IPS DF 6.9 (cell line): ENCODE measurements at regions not wholly inside any gene's neighbourhood (a gene's known extent, or its start where the extent isn't known, plus 50 kb on each side); places are given as distances from the start of the nearest gene placed in this dataset.
"Not testable (repeated sequence)": the region's sequence is repeated elsewhere in the genome, so short reads cannot be mapped to it uniquely, and the experiment has no call there.

Source experiments
- DNase-seq: peaks from one replicate; pipeline ENCODE4 v3.0.0-alpha.2; 2013; ENCODE audit warnings: low read depth, low spot score
- H3K27ac ChIP-seq: one replicate; pipeline ENCODE4 v1.5.1; 2013; ENCODE audit warnings: low read length, control low read depth
- H3K27me3 ChIP-seq: 2 replicates; pipeline ENCODE4 v1.6.1; 2013; ENCODE audit warnings: mild to moderate bottlenecking, low read length; ENCODE audit not compliant: control insufficient read depth, insufficient read depth
- H3K36me3 ChIP-seq: 2 replicates; pipeline ENCODE4 v1.6.1; 2013; ENCODE audit warnings: low read length; ENCODE audit not compliant: control insufficient read depth, insufficient read depth
- H3K4me1 ChIP-seq: 2 replicates; pipeline ENCODE4 v1.6.1; 2013; ENCODE audit warnings: low read length; ENCODE audit not compliant: control insufficient read depth, insufficient read depth
- H3K4me3 ChIP-seq: 2 replicates; pipeline ENCODE4 v1.5.1; 2013; ENCODE audit warnings: mild to moderate bottlenecking, low read length
- H3K9me3 ChIP-seq: 2 replicates; pipeline ENCODE4 v1.6.1; 2013; ENCODE audit warnings: low read length, inconsistent platforms; ENCODE audit not compliant: control insufficient read depth, insufficient read depth
- WGBS: extraction: QIAGEN DNeasy Blood & Tissue Kit; methylation state at CpG from one replicate; pipeline ENCODE4 v1.1.7; 2013; ENCODE audit warnings: mixed read lengths, missing lambda C conversion rate; ENCODE audit not compliant: insufficient read length, insufficient coverage; 5-methylcytosine and 5-hydroxymethylcytosine counted together

GRCh38 chr12:25802143-25802542 is 156.3 kb upstream of the RASSF8 start:
- Histone ChIP-seq H3K4me1 (no peaks in the 10 kb centered on the region), H3K27me3 (no peaks in the 10 kb centered on the region), H3K4me3 (no peak overlapping the region), H3K9me3 (no peaks in the 10 kb centered on the region), H3K36me3 (no peaks in the 10 kb centered on the region), H3K27ac (no peak overlapping the region)
- no peak for DNase-seq

- not testable (repeated sequence) for H3K36me3 ChIP-seq, H3K9me3 ChIP-seq, H3K4me1 ChIP-seq, H3K27me3 ChIP-seq, DNase-seq, H3K27ac ChIP-seq, H3K4me3 ChIP-seq
- WGBS = no CpG with 5 or more reads among the region's 13 CpGs
Measured at GRCh38 chr12:25803029-25803664, 155.3 kb upstream of the RASSF8 start.

- WGBS = no CpG with 5 or more reads among the region's 4 CpGs
- not testable (repeated sequence) for H3K4me1 ChIP-seq
Measured at GRCh38 chr12:25804286-25804685, 154.2 kb upstream of the RASSF8 start.

GRCh38 chr12:25806271-25806670 is 152.2 kb upstream of the RASSF8 start:
- no peak for DNase-seq
- H3K9me3 ChIP-seq = no peaks in the 10 kb centered on the region
- H3K27me3 ChIP-seq = no peaks in the 10 kb centered on the region
- no peak overlapping the region for H3K27ac ChIP-seq
- no peaks in the 10 kb centered on the region for H3K36me3 ChIP-seq
- no CpG with 5 or more reads among the region's 1 CpG for WGBS
- no peak overlapping the region for H3K4me3 ChIP-seq
- no peaks in the 10 kb centered on the region for H3K4me1 ChIP-seq

More at GRCh38 chr12:25804286-25804685, 154.2 kb upstream of the RASSF8 start:
- H3K27me3 ChIP-seq, H3K9me3 ChIP-seq, H3K4me3 ChIP-seq, H3K36me3 ChIP-seq, DNase-seq, H3K27ac ChIP-seq: not testable (repeated sequence)

GRCh38 chr12:25808604-25809003 is 149.9 kb upstream of the RASSF8 start:
- Histone ChIP-seq H3K9me3 (no peaks in the 10 kb centered on the region), H3K36me3 (no peaks in the 10 kb centered on the region), H3K27ac (no peak overlapping the region), H3K4me3 (no peak overlapping the region), H3K4me1 (no peaks in the 10 kb centered on the region), H3K27me3 (no peaks in the 10 kb centered on the region)
- DNase-seq = no peak

- Histone ChIP-seq H3K27ac (no peak overlapping the region), H3K36me3 (no peaks in the 10 kb centered on the region), H3K4me1 (no peaks in the 10 kb centered on the region), H3K27me3 (no peaks in the 10 kb centered on the region), H3K4me3 (no peak overlapping the region), H3K9me3 (no peaks in the 10 kb centered on the region)
- no peak for DNase-seq
- WGBS = no CpG with 5 or more reads among the region's 1 CpG
Measured at GRCh38 chr12:25810683-25811082, 147.8 kb upstream of the RASSF8 start.

GRCh38 chr12:25811656-25812126 is 146.8 kb upstream of the RASSF8 start:
- Histone ChIP-seq H3K27me3 (no peaks in the 10 kb centered on the region), H3K27ac (no peak overlapping the region), H3K36me3 (no peaks in the 10 kb centered on the region), H3K4me3 (no peak overlapping the region), H3K4me1 (no peaks in the 10 kb centered on the region), H3K9me3 (no peaks in the 10 kb centered on the region)
- DNase-seq = no peak
- no CpG with 5 or more reads among the region's 5 CpGs for WGBS

- Histone ChIP-seq H3K27ac (no peak overlapping the region), H3K36me3 (no peaks in the 10 kb centered on the region), H3K4me1 (no peaks in the 10 kb centered on the region), H3K9me3 (no peaks in the 10 kb centered on the region), H3K4me3 (no peak overlapping the region), H3K27me3 (no peaks in the 10 kb centered on the region)
- WGBS = no CpG with 5 or more reads among the region's 4 CpGs
- no peak for DNase-seq
Measured at GRCh38 chr12:25812295-25812694, 146.2 kb upstream of the RASSF8 start.

GRCh38 chr12:25813843-25814242 is 144.6 kb upstream of the RASSF8 start:
- Histone ChIP-seq H3K4me3 (no peak overlapping the region), H3K27ac (no peak overlapping the region), H3K36me3 (no peaks in the 10 kb centered on the region), H3K27me3 (no peaks in the 10 kb centered on the region), H3K4me1 (no peaks in the 10 kb centered on the region), H3K9me3 (no peaks in the 10 kb centered on the region)
- DNase-seq = no peak
- no CpG with 5 or more reads among the region's 5 CpGs for WGBS

- Histone ChIP-seq H3K27me3 (no peaks in the 10 kb centered on the region), H3K27ac (no peak overlapping the region)
- WGBS = no CpG with 5 or more reads among the region's 3 CpGs
Measured at GRCh38 chr12:25816637-25817036, 141.8 kb upstream of the RASSF8 start.

GRCh38 chr12:25817166-25817565 is 141.3 kb upstream of the RASSF8 start:
- no CpG with 5 or more reads among the region's 2 CpGs for WGBS
- no peak overlapping the region for H3K4me3 ChIP-seq
- no peak overlapping the region for H3K27ac ChIP-seq
- no peak for DNase-seq
- no peaks in the 10 kb centered on the region for H3K4me1 ChIP-seq
- H3K36me3 ChIP-seq = no peaks in the 10 kb centered on the region
- no peaks in the 10 kb centered on the region for H3K9me3 ChIP-seq
- H3K27me3 ChIP-seq = no peaks in the 10 kb centered on the region

More at GRCh38 chr12:25816637-25817036, 141.8 kb upstream of the RASSF8 start:
- DNase-seq = no peak
- H3K9me3 ChIP-seq = no peaks in the 10 kb centered on the region
- no peaks in the 10 kb centered on the region for H3K36me3 ChIP-seq
- no peaks in the 10 kb centered on the region for H3K4me1 ChIP-seq
- no peak overlapping the region for H3K4me3 ChIP-seq
